ENCODE measurements at regions not wholly inside any gene's neighbourhood (a gene's known extent, or its start where the extent isn't known, plus 50 kb on each side); places are given as distances from the start of the nearest gene placed in this dataset.
"Not testable (repeated sequence)": the region's sequence is repeated elsewhere in the genome, so short reads cannot be mapped to it uniquely, and the experiment has no call there.

DNA sequence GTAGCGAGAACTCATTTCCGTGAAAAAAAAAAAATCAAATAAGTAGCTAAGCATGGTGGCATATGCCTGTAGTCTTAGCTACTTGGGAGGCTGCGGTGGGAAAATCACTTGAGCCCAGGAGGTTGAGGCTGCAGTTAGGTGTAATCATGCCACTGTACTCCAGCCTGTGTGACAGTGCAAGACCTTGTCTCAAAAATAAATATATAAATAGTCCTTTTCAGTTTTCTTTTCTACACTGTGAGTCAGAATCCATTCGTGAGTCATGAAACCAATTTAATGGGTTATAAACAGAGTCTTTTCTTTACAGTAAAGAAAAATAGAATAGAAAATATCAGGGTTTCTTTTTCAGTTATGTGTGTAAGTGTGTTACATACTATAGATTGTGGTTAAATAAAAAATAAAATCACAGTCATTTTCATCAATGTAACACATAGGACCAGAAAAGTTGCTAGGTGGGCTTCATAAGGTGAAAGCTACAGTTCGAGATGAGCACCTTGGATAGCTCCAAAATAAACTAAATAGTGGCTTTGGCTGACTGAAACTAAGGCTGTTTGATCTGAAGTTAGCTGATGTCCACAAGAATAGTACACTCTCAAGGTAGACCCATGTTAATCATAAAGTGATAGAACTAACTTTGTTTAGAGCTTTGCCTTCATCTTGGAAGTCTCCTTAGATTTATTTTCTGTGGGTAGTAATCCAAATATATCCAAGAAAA lies 781.1 kb downstream of the GATA3 start:
- Histone ChIP-seq H3K27ac (ENCODE audit: insufficient read depth, low read length, poor library complexity, severe bottlenecking) (no peak overlapping the region), H3K36me3 (ENCODE audit: control insufficient read depth, insufficient read depth, low read length) (no peaks in the 10 kb centered on the region), H3K27me3 (ENCODE audit: control insufficient read depth, insufficient read depth, low read length) (no peaks in the 10 kb centered on the region), H3K4me3 (ENCODE audit: low read depth, low read length) (no peak overlapping the region), H3K9me3 (ENCODE audit: control insufficient read depth in 2 of 2, low read length in 2 of 2) (no peaks in the 10 kb centered on the region), H3K4me1 (ENCODE audit: control insufficient read depth, insufficient read depth, low read length, poor library complexity, severe bottlenecking) (no peaks in the 10 kb centered on the region)
- Mint-ChIP-seq H3K27ac (no peak overlapping the region), H3K36me3 (no peaks in the 10 kb centered on the region), H3K27me3 (peaks cover 4% of the 10 kb centered on the region), H3K4me1 (no peaks in the 10 kb centered on the region), H3K9me3 (peaks cover 0 to 4% (median 1%) of the 10 kb centered on the region in 7 donors), H3K4me3 (no peak overlapping the region)
- ATAC-seq (ENCODE audit: low read depth in 2 of 2) (no peak), DNase-seq (no peak)

- H3K4me3 ChIP-seq (ENCODE audit: low read depth, low read length): no peak overlapping the region
- H3K4me1 ChIP-seq (ENCODE audit: control insufficient read depth, insufficient read depth, low read length, poor library complexity, severe bottlenecking): no peaks in the 10 kb centered on the region
- no peak overlapping the region for H3K4me3 Mint-ChIP-seq
- H3K36me3 ChIP-seq (ENCODE audit: control insufficient read depth, insufficient read depth, low read length): no peaks in the 10 kb centered on the region
- ATAC-seq (ENCODE audit: low read depth in 2 of 2) (no peak), DNase-seq (no peak)
- H3K4me1 Mint-ChIP-seq: no peaks in the 10 kb centered on the region
- H3K9me3 ChIP-seq (ENCODE audit: control insufficient read depth in 2 of 2, low read length in 2 of 2): peaks cover 0 to 6% of the 10 kb centered on the region in 2 experiments
- H3K27ac Mint-ChIP-seq: no peak overlapping the region
- peaks cover 1 to 10% (median 2%) of the 10 kb centered on the region in 7 donors for H3K9me3 Mint-ChIP-seq
- H3K36me3 Mint-ChIP-seq: no peaks in the 10 kb centered on the region
- H3K27ac ChIP-seq (ENCODE audit: insufficient read depth, low read length, poor library complexity, severe bottlenecking): no peak overlapping the region
- H3K27me3 Mint-ChIP-seq: peaks cover 11% of the 10 kb centered on the region
- no peaks in the 10 kb centered on the region for H3K27me3 ChIP-seq (ENCODE audit: control insufficient read depth, insufficient read depth, low read length)
Measured at GRCh38 chr10:8840356-8840755, 785.9 kb downstream of the GATA3 start.

DNA sequence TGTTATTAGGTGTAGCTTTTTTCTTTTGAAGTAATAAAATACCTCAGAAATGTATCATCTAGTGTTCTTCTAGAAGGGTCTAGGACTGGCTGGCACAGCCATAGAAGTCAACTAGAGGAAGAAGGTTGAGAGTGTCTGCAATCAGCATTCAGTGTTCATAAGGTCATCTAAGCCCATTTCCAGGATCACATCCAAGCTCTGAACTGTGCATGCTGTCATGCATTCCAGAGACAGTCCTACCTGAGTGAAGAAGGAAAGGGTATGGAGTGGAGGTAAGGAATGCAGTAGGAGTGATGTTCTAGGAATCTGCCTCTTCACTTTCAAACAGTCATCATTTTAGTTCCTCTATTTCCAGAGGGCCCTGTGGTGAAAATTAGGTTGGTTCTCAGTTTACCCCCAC lies 789.7 kb downstream of the GATA3 start:
- Histone ChIP-seq H3K27me3 (ENCODE audit: control insufficient read depth, insufficient read depth, low read length) (peaks cover 2% of the 10 kb centered on the region), H3K36me3 (ENCODE audit: control insufficient read depth, insufficient read depth, low read length) (no peaks in the 10 kb centered on the region), H3K27ac (ENCODE audit: insufficient read depth, low read length, poor library complexity, severe bottlenecking) (no peak overlapping the region), H3K9me3 (ENCODE audit: control insufficient read depth in 2 of 2, low read length in 2 of 2) (peaks cover 0 to 6% of the 10 kb centered on the region in 2 experiments), H3K4me1 (ENCODE audit: control insufficient read depth, insufficient read depth, low read length, poor library complexity, severe bottlenecking) (no peaks in the 10 kb centered on the region), H3K4me3 (ENCODE audit: low read depth, low read length) (no peak overlapping the region)
- H3K9me3 Mint-ChIP-seq: peaks cover 0 to 6% (median 1%) of the 10 kb centered on the region in 7 donors
- peaks cover 7% of the 10 kb centered on the region for H3K27me3 Mint-ChIP-seq
- no peak overlapping the region for H3K27ac Mint-ChIP-seq
- no peak overlapping the region for H3K4me3 Mint-ChIP-seq
- no peak for ATAC-seq (ENCODE audit: low read depth in 2 of 2)
- H3K4me1 Mint-ChIP-seq: no peaks in the 10 kb centered on the region
- no peaks in the 10 kb centered on the region for H3K36me3 Mint-ChIP-seq
- DNase-seq: no peak

GRCh38 chr10:8852546-8852945 lies 798.1 kb downstream of the GATA3 start:
- H3K9me3 Mint-ChIP-seq: peaks cover 0 to 1% (median 0%) of the 10 kb centered on the region in 7 donors
- Histone ChIP-seq H3K4me1 (ENCODE audit: control insufficient read depth, insufficient read depth, low read length, poor library complexity, severe bottlenecking) (no peaks in the 10 kb centered on the region), H3K36me3 (ENCODE audit: control insufficient read depth, insufficient read depth, low read length) (no peaks in the 10 kb centered on the region), H3K9me3 (ENCODE audit: control insufficient read depth in 2 of 2, low read length in 2 of 2) (no peaks in the 10 kb centered on the region), H3K27me3 (ENCODE audit: control insufficient read depth, insufficient read depth, low read length) (peaks cover 4% of the 10 kb centered on the region), H3K4me3 (ENCODE audit: low read depth, low read length) (no peak overlapping the region), H3K27ac (ENCODE audit: insufficient read depth, low read length, poor library complexity, severe bottlenecking) (no peak overlapping the region)
- H3K4me1 Mint-ChIP-seq: peaks cover 0 to 2% (median 0%) of the 10 kb centered on the region in 4 donors
- DNase-seq (no peak), ATAC-seq (ENCODE audit: low read depth in 2 of 2) (no peak)
- H3K4me3 Mint-ChIP-seq: no peak overlapping the region
- H3K27me3 Mint-ChIP-seq: peaks cover 8% of the 10 kb centered on the region
- no peak overlapping the region for H3K27ac Mint-ChIP-seq
- H3K36me3 Mint-ChIP-seq: no peaks in the 10 kb centered on the region

- no peak for DNase-seq
- Mint-ChIP-seq H3K9me3 (peaks cover 0 to 1% (median 0%) of the 10 kb centered on the region in 7 donors), H3K4me1 (peaks cover 0 to 2% (median 0%) of the 10 kb centered on the region in 4 donors), H3K27ac (no peak overlapping the region), H3K27me3 (peaks cover 8% of the 10 kb centered on the region), H3K36me3 (no peaks in the 10 kb centered on the region), H3K4me3 (no peak overlapping the region)
- no peaks in the 10 kb centered on the region for H3K4me1 ChIP-seq (ENCODE audit: control insufficient read depth, insufficient read depth, low read length, poor library complexity, severe bottlenecking)
- H3K36me3 ChIP-seq (ENCODE audit: control insufficient read depth, insufficient read depth, low read length): no peaks in the 10 kb centered on the region
- ATAC-seq (ENCODE audit: low read depth in 2 of 2): no peak
- H3K27me3 ChIP-seq (ENCODE audit: control insufficient read depth, insufficient read depth, low read length): peaks cover 4% of the 10 kb centered on the region
- H3K4me3 ChIP-seq (ENCODE audit: low read depth, low read length): no peak overlapping the region
- H3K27ac ChIP-seq (ENCODE audit: insufficient read depth, low read length, poor library complexity, severe bottlenecking): no peak overlapping the region
- no peaks in the 10 kb centered on the region for H3K9me3 ChIP-seq (ENCODE audit: control insufficient read depth in 2 of 2, low read length in 2 of 2)
Measured at GRCh38 chr10:8853048-8853447, 798.6 kb downstream of the GATA3 start.

DNA sequence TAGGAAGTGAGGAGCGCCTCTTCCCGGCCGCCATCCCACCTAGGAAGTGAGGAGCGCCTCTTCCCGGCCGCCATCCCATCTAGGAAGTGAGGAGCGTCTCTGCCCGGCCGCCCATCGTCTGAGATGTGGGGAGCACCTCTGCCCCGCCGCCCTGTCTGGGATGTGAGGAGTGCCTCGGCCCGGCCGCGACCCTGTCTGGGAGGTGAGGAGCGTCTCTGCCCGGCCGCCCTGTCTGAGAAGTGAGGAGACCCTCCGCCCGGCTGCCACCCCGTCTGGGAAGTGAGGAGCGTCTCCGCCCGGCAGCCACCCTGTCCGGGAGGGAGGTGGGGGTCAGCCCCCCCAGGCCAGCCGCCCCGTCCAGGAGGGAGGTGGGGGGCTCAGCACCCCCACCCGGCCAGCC lies 814.4 kb downstream of the GATA3 start:
- H3K9me3 Mint-ChIP-seq; H3K4me1 Mint-ChIP-seq; H3K27ac Mint-ChIP-seq; DNase-seq; ATAC-seq (ENCODE audit: low read depth in 2 of 2); H3K4me1 ChIP-seq (ENCODE audit: control insufficient read depth, insufficient read depth, low read length, poor library complexity, severe bottlenecking); H3K4me3 Mint-ChIP-seq; H3K36me3 Mint-ChIP-seq; H3K27me3 Mint-ChIP-seq; H3K27ac ChIP-seq (ENCODE audit: insufficient read depth, low read length, poor library complexity, severe bottlenecking); H3K4me3 ChIP-seq (ENCODE audit: low read depth, low read length); H3K27me3 ChIP-seq (ENCODE audit: control insufficient read depth, insufficient read depth, low read length); H3K9me3 ChIP-seq (ENCODE audit: control insufficient read depth in 2 of 2, low read length in 2 of 2); H3K36me3 ChIP-seq (ENCODE audit: control insufficient read depth, insufficient read depth, low read length): not testable (repeated sequence)

GRCh38 chr10:8873310-8873709 lies 818.8 kb downstream of the GATA3 start:
- no peaks in the 10 kb centered on the region for H3K9me3 Mint-ChIP-seq
- Histone ChIP-seq H3K27ac (ENCODE audit: insufficient read depth, low read length, poor library complexity, severe bottlenecking) (no peak overlapping the region), H3K4me1 (ENCODE audit: control insufficient read depth, insufficient read depth, low read length, poor library complexity, severe bottlenecking) (no peaks in the 10 kb centered on the region), H3K36me3 (ENCODE audit: control insufficient read depth, insufficient read depth, low read length) (no peaks in the 10 kb centered on the region), H3K9me3 (ENCODE audit: control insufficient read depth in 2 of 2, low read length in 2 of 2) (no peaks in the 10 kb centered on the region), H3K4me3 (ENCODE audit: low read depth, low read length) (no peak overlapping the region), H3K27me3 (ENCODE audit: control insufficient read depth, insufficient read depth, low read length) (no peaks in the 10 kb centered on the region)
- no peaks in the 10 kb centered on the region for H3K36me3 Mint-ChIP-seq
- no peak overlapping the region for H3K27ac Mint-ChIP-seq
- H3K27me3 Mint-ChIP-seq: peaks cover 4% of the 10 kb centered on the region
- ATAC-seq (ENCODE audit: low read depth in 2 of 2): no peak
- DNase-seq: no peak
- H3K4me3 Mint-ChIP-seq: no peak overlapping the region
- H3K4me1 Mint-ChIP-seq: peaks cover 0 to 3% (median 0%) of the 10 kb centered on the region in 4 donors

DNA sequence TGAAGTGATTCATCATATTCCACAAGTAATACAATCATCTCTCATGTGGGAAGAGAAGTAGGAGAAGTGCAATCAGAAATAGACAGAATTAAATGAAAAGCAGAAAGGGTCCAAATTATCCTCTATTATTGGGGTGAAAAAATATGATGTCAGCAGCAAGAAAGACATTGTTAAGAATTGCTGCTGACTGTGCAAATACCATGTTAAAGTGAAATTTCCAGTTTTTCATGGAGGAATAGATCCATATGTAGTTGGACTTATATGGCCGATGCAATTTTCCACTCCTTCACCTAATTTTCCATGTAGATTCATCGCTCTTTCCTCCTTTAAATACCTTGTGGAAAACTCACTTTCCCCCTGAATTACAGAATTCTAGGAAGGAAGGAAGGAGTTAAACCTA lies 819.8 kb downstream of the GATA3 start:
- Mint-ChIP-seq H3K4me1 (peaks cover 0 to 3% (median 0%) of the 10 kb centered on the region in 4 donors), H3K9me3 (no peaks in the 10 kb centered on the region), H3K27me3 (peaks cover 6% of the 10 kb centered on the region), H3K27ac (no peak overlapping the region), H3K4me3 (no peak overlapping the region), H3K36me3 (no peaks in the 10 kb centered on the region)
- Histone ChIP-seq H3K27ac (ENCODE audit: insufficient read depth, low read length, poor library complexity, severe bottlenecking) (no peak overlapping the region), H3K4me3 (ENCODE audit: low read depth, low read length) (no peak overlapping the region), H3K27me3 (ENCODE audit: control insufficient read depth, insufficient read depth, low read length) (no peaks in the 10 kb centered on the region), H3K36me3 (ENCODE audit: control insufficient read depth, insufficient read depth, low read length) (no peaks in the 10 kb centered on the region), H3K9me3 (ENCODE audit: control insufficient read depth in 2 of 2, low read length in 2 of 2) (no peaks in the 10 kb centered on the region), H3K4me1 (ENCODE audit: control insufficient read depth, insufficient read depth, low read length, poor library complexity, severe bottlenecking) (no peaks in the 10 kb centered on the region)
- ATAC-seq (ENCODE audit: low read depth in 2 of 2) (no peak), DNase-seq (no peak)
